ENCODE measurements at regions not wholly inside any gene's neighbourhood (a gene's known extent, or its start where the extent isn't known, plus 50 kb on each side); places are given as distances from the start of the nearest gene placed in this dataset.

DNA sequence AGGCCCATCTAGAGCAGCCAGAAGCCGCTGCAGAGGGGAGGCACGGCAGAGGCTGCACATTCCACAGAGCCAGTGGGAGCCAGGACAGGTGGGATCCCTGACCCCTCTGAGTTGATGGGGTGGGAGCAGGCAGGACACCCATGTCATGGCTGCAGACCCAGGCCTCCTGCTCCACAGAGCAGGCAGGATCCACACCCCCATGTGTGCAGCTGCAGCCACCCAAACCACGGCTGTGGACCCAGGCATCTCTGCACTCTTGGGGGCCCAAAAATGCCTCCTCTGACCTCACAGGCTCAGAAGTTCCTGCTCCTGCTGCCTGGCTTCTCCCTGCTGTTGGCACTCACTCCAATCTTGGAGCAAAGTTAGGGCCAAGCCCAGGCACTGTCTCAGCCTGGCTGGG is 112.3 kb upstream of the TMEM18 start:
- Histone ChIP-seq H2BK5ac (ENCODE audit: insufficient read length, low read length) (no peak overlapping the region), H3K9me3 (ENCODE audit: control insufficient read depth, low read depth, low read length) (peaks cover 5% of the 10 kb centered on the region), H2BK20ac (ENCODE audit: low read depth, low read length, poor library complexity, severe bottlenecking) (no peak overlapping the region), H2BK12ac (ENCODE audit: insufficient read length, low read depth, low read length) (no peak overlapping the region), H3K4me1 (ENCODE audit: insufficient read depth, low read length) (no peaks in the 10 kb centered on the region), H2BK15ac (ENCODE audit: low read depth, low read length) (no peak overlapping the region), H2BK120ac (ENCODE audit: low read depth, low read length, poor library complexity, severe bottlenecking) (no peak overlapping the region), H3K79me2 (ENCODE audit: insufficient read depth, low read length) (no peaks in the 10 kb centered on the region), H3K18ac (ENCODE audit: insufficient read length, low read depth, low read length) (no peak overlapping the region), H3K79me1 (ENCODE audit: insufficient read depth, low read depth, low read length, poor library complexity, severe bottlenecking) (no peaks in the 10 kb centered on the region), H3K9ac (ENCODE audit: extremely low read depth, insufficient read length, low read length) (no peak overlapping the region), H2AFZ (ENCODE audit: low read length) (no peak overlapping the region), H3K14ac (ENCODE audit: insufficient read depth, low read length) (no peak overlapping the region), H3T11ph (ENCODE audit: low read length) (no peak overlapping the region), H3K56ac (ENCODE audit: insufficient read length, low read depth, low read length) (no peak overlapping the region), H3K4ac (ENCODE audit: low read depth, low read length) (no peak overlapping the region), H3K23ac (ENCODE audit: insufficient read length, low read depth, low read length) (no peak overlapping the region), H4K20me1 (ENCODE audit: control insufficient read depth, insufficient read depth, insufficient read length) (no peaks in the 10 kb centered on the region), H3K4me2 (ENCODE audit: insufficient read depth, insufficient read length, low read length) (no peak overlapping the region), H3K27ac (ENCODE audit: insufficient read length, low read depth, low read length) (no peak overlapping the region), H3K27me3 (ENCODE audit: insufficient read depth, low read length) (no peaks in the 10 kb centered on the region), H4K8ac (replicated peaks; ENCODE audit: insufficient read length, low read depth, low read length) (no peak overlapping the region), H2AK5ac (ENCODE audit: insufficient read length, low read length) (no peak overlapping the region), H3K23me2 (ENCODE audit: insufficient read length, low read depth, low read length, poor library complexity, severe bottlenecking) (no peaks in the 10 kb centered on the region), H4K5ac (ENCODE audit: insufficient read length, low read depth, low read length) (no peak overlapping the region), H4K91ac (ENCODE audit: insufficient read length, low read depth, low read length) (no peak overlapping the region)
- H3K9me3 Mint-ChIP-seq: peaks cover 12 to 23% of the 10 kb centered on the region in 2 experiments
- TF ChIP-seq, protein P1, sequence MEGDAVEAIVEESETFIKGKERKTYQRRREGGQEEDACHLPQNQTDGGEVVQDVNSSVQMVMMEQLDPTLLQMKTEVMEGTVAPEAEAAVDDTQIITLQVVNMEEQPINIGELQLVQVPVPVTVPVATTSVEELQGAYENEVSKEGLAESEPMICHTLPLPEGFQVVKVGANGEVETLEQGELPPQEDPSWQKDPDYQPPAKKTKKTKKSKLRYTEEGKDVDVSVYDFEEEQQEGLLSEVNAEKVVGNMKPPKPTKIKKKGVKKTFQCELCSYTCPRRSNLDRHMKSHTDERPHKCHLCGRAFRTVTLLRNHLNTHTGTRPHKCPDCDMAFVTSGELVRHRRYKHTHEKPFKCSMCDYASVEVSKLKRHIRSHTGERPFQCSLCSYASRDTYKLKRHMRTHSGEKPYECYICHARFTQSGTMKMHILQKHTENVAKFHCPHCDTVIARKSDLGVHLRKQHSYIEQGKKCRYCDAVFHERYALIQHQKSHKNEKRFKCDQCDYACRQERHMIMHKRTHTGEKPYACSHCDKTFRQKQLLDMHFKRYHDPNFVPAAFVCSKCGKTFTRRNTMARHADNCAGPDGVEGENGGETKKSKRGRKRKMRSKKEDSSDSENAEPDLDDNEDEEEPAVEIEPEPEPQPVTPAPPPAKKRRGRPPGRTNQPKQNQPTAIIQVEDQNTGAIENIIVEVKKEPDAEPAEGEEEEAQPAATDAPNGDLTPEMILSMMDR (conservative IDR thresholded peaks at IDR 0.05): no peak
- H3K36me3 Mint-ChIP-seq (ENCODE audit: insufficient read depth in 1 of 3, low read depth in 3 of 3): peaks cover 0 to 19% (median 5%) of the 10 kb centered on the region in 3 experiments; a peak in 5 of 7 replicates
- H3K4me1 Mint-ChIP-seq: peaks cover 2 to 3% of the 10 kb centered on the region in 2 experiments
- WGBS (ENCODE audit: extremely low coverage, insufficient read length, low lambda C conversion rate): no CpG with 5 or more reads among the region's 3 CpGs
- DNase-seq: no peak
- no peak overlapping the region for H3K27ac Mint-ChIP-seq
- peaks cover 8% of the 10 kb centered on the region for H3K27me3 Mint-ChIP-seq (ENCODE audit: low read depth)
- no peak overlapping the region for H3K4me3 Mint-ChIP-seq

All from H9 (cell line).